ENCODE measurements at regions not wholly inside any gene's neighbourhood (a gene's known extent, or its start where the extent isn't known, plus 50 kb on each side); places are given as distances from the start of the nearest gene placed in this dataset.

GRCh38 chr9:136596217-136596616, 50.4 kb upstream of the NOTCH1 start:
- TF ChIP-seq, protein P1, sequence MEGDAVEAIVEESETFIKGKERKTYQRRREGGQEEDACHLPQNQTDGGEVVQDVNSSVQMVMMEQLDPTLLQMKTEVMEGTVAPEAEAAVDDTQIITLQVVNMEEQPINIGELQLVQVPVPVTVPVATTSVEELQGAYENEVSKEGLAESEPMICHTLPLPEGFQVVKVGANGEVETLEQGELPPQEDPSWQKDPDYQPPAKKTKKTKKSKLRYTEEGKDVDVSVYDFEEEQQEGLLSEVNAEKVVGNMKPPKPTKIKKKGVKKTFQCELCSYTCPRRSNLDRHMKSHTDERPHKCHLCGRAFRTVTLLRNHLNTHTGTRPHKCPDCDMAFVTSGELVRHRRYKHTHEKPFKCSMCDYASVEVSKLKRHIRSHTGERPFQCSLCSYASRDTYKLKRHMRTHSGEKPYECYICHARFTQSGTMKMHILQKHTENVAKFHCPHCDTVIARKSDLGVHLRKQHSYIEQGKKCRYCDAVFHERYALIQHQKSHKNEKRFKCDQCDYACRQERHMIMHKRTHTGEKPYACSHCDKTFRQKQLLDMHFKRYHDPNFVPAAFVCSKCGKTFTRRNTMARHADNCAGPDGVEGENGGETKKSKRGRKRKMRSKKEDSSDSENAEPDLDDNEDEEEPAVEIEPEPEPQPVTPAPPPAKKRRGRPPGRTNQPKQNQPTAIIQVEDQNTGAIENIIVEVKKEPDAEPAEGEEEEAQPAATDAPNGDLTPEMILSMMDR (conservative IDR thresholded peaks at IDR 0.05; ENCODE audit: low read length), result no peak
- no peak for TF ChIP-seq EZH2phosphoT487 (IDR thresholded peaks at IDR 0.05; ENCODE audit: borderline replicate concordance, low read depth, low read length)
